ENCODE measurements at regions not wholly inside any gene's neighbourhood (a gene's known extent, or its start where the extent isn't known, plus 50 kb on each side); places are given as distances from the start of the nearest gene placed in this dataset.

DNA sequence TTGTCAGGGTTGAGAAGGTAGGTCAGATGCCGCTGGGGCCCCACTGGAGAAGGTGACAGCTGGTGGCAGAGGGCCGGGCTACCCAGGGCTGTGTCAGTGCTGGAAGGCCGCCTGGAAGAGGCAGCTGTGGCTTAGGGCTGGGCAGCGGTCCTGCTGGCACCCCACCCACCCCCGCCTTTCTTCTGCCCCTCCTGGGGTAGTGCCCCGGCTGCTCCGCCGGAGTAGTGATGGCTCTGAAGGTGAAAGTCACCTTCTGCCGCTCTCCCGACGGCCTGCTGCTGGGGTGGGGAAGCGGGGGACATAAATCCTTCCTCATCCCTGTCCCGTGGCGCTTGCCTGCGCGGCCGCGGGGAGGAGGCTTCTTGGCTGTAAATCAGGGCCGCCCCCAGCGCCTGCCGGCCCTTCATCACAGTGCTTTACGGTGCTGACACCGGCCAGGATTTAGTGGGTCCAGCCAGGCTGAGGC lies 332.2 kb downstream of the DYSF start:
- no peak for DNase-seq

DNA sequence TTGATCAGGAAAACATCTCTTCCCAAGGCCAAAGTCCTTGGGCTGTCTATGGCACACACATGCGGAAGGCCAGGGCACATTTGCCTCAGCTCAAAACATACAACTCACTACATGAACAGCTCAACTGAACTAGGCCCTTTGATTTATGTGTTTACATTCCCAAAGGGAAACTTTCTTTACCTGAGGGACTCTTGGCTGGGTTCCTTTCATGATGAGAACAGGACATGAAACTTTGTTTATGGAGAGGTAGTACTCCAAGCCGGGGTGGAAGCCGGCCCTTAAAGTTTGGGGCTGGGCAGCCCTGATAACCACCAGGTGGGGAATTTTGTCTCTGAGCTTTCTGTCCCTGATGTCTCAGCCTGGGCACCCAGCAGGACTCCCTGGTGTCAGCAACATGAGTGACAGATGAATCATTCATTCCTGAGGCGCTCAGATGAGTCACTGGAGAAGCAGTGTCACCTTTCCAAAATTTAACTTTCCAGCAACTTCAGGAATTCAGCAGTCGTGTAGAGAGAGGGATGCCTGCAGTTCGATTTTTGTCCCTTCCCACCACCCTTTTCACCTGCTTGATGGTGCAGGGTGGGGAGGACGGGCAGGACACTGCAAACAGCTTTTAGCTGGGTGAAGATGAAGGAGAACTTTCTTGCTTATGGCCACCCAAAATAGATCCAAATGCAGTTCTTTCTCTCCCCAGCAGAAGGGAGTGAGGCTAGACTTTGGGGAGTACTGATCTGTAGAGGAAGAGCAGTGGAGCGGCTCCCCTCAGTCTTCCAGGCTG lies 331.6 kb downstream of the DYSF start:
- no peak for DNase-seq

DNA sequence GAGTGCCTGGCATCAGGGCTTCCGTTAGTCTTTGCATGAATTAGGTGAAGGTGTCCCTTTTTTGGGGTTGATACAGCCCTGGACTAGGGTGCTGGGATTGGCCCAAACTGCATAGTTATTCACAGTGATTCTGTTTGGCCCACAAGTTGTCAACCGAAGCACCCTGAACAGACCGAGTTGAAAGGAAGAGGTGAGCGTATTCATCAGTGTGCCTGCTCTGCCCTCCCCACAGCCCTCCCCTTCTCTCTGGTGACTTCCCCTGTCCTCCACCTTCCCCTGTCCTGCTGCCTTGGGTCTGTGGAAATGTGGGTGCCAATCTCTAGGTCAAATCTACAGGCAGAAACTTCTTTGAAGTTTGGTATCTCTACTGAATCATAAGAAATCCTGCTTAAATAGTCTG lies 330.5 kb downstream of the DYSF start:
- DNase-seq: no peak

DNA sequence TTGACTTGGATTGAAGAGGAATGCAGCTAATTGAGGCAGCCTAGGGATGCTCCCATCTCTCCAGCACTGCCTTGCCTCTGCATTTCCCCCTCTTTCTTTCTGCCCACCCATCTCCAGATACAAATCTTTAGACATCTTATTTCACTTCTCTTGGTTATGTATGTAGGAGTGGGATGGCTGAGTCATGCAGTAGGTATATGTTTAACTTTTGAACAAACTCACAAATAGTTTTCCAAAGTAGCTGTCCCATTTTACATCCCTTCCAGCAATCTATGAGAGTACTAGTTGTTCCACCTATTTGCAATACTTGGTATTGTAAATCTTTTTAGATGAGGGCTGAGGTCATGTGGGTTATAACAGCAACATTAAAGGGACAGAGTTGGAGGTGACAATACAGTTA lies 329.9 kb downstream of the DYSF start:
- no peak for DNase-seq

DNA sequence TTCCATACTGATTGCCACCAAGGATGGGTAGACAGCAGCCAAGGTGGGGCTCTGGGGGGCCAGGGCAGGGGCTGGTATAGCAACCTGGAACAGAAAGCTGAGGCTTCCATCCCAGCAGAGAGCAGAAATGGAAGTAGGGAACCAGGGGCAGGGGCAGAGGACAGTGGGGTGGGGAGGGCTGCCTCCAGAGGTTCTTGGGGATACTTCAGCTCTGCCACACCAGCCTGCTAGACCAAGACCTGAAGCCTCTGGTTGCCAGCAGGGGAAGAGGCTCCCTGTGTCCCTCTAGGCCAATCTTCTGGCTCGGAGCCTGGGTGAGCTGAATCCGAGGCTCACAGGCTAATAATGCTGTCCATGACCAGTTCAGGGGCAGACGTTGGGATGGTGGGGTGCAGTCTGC lies 329.0 kb downstream of the DYSF start:
- DNase-seq: no peak

DNA sequence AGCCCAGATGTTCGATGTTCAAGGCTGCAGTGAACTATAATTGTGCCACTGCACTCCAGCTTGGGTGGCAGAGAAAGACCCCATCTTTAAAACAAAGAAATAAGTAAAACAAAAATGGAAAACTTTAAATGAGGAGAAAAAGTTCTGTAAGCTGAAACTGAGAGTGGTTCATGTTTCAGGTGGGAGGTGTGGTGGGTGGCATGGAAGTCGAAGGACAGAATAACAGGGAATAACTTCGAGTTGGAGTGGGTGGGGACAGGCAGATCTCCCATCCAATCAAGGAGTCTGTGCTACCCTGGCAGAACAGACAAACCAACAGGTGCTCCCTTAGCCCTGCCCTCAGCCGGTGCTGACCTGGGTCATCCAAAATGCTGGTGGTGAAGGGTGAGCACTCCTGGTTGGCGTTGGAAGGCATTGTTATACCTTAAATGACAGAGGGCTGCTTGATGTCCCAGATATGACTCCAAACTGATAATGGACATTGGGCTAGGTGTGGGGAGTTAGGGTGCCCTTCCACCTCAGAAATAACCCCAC lies 328.4 kb downstream of the DYSF start:
- no peak for DNase-seq

DNA sequence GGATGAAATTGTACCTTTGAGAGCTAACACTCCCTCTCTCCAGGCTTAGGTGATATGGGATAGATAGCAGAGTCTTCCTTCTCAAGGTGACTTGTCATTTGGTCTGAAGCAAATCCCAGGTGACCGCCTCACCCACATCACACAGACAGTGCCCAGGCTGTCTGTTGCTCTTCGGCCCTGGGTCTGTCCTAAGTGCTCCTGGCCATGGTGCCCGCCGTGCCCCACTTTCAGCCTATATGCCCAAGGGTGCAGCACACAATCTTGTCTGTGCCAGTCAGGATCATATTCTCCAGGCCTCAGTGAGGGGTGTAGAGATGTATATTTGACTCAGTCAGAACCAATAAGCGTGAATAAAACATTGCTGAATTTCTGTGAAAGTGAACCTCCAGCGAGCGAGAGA lies 326.8 kb downstream of the DYSF start:
- no peak for DNase-seq

DNA sequence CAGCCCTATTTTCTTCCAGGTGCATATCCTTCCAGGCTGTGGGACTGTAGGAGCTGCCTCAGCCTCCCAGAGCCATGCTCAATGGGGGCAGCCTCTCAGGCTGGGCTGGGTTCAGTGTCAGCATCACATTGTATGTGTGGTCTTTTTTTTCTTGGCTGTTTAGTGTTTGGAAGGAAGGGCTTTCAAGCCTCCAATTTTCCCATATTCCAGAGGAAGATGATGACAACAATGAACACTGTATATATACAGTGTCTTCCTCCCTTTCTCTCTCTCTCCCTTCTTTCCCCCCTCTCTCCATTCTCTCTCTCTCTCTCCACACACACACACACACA lies 326.4 kb downstream of the DYSF start:
- no peak for DNase-seq

DNA sequence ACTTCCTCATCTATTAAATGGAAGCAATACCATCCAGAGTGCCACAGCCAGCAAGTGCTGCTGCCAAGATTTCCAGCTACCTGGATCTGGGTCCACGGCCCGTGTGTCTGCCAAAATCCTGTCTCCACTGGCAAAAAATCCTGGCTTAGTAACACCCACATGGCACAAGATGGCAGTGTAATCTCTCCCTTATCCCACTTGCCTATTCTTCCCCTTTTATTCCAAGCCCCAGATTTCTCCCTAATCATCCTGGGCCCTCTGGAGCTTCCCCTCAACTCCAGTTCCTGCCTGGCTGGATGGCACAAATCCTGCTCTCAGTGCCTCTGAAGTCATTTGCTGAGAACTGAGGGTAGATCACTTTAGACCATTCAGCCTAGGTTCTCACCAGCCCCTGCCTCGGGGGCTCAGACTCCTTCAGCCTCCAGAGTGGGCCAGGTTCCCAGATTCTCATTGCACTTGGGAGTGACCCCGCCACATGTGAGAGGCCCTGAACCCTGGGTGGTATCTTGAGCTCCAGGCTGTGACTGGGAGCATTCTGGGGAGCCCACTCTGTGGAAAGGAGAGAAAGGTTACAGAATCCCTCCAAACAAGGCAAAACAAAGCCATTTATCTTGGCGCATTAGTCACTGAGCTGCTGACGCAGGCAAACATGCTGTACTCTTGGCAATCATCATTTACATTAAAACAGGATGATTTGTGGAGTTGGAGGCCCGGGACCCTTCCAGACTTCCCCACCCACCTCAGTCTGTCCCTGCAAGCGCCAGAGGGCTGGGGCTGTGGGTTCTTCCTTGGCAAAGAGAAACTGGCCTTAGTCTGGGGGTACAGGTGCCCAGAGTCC lies 325.8 kb downstream of the DYSF start:
- no peak for DNase-seq

DNA sequence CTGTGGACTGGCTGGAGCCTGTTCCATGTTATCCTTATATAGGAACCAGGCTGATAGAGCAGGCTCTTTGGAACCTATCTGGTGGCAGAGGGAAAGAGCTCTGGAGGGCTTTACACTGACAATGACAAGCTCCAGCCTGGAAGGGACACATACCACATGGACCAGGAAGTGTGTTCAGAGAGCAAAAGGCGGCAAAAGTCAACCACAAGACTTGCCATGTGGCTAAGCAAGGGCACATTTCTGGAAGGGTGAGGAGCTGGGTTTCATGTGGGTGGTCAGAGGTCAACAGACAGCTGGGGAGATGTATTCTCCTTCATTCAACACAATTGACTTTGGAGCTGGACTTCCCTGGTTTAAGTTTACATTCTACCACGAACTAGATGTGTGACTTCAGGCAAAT lies 325.2 kb downstream of the DYSF start:
- no peak for DNase-seq

DNA sequence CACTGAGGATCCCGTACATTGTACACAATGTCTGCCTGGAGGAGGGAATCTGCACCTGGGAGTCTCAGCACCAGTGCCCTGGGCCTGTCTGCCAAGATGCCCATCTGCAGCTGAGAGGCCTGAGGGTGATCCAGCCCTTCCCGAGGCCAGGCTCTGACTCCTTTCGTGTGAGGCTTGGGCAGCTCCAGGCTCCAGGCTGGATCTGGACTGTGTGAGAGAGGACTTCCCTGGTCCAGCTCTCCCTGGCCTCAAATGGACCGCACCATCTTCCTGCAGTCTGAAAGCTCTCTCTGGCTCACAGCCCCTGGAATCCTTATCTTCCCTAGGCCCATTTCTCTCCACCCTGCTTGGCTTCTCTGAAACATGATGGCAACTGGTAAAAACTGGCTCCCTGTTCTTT lies 324.6 kb downstream of the DYSF start:
- DNase-seq: no peak

DNA sequence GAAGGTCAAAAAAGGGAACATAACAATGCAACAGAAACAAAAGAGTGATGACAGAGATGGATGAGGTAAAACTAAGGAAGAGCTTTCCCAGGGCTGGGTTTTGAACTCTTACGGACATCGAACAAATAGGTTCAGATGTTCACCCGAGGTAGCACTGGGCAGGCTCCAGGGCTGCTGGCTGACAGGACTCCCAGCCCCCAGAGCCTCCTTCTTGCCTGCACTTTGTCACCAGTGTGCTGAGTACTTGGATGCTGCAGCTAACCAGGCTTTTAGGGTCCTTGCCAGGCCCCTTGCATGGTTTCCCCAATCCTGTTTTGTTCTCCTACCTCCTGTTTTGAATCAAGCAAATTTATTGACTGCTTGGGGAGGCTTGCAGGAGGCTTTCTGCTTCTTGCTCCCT lies 322.9 kb downstream of the DYSF start:
- no peak for DNase-seq

DNA sequence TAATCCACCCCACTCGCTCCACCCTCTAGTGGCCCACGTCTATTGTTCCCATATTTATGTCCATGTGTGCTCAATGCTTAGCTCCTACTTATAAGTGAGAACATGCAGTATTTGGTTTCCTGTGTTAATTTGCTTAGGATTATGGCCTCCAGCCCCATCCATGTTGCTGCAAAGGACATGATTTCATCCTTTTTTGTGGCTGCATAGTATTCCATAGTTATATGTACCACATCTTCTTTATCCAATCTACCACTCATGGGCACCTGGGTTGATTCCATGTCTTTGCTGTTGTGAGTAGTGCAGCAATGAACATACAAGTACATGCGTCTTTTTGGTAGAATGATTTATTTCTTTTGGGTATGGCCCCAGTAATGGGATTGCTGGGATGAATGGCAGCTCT lies 319.9 kb downstream of the DYSF start:
- no peak for DNase-seq

DNA sequence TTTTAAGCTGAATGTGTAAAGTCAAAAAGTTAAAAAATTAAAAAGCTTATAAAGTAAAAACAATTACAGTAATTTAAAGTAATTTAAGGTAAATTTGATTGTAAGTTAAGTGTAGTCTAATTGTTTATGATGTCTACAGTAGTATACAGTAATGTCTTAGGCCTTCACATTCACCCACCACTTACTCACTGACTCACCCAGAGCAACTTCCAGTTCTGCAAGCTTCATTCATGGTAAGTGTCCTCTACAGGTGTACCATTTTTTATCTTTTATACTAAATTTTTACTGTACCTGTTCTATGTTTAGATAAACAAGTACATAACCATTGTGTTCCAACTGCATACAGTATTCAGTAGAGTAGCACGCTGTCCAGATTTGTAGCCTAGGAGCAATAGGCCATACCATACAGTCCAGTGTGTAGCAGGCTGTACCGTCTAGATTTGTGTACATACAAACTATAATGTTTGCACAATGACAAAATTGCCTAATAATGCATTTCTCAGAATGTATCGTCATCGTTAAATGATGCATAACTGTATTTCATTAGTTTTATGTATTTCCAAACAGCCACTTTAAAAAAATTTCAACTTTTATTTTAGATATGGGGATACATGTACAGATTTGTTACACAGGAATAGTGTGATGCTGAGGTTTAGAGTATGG lies 319.3 kb downstream of the DYSF start:
- DNase-seq: no peak

DNA sequence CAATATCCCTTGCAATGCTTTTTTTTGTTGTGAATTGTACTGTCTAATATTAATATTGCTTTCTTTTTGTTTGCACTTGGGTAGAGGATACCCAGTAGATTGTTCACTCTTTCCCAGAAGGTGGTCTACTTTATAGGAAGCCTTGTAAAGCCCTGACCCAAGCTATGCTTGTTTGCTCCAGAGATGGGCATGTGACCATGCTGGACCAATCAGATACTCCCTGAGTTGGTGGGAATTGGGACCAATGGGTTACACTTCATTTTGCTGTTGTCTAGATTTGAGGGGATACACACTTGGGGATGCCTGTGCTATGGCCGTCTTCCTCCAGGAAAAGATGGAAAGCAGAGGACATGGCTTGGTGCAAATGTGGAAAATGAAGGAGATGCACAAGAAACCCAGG lies 314.3 kb downstream of the DYSF start:
- no peak for DNase-seq

DNA sequence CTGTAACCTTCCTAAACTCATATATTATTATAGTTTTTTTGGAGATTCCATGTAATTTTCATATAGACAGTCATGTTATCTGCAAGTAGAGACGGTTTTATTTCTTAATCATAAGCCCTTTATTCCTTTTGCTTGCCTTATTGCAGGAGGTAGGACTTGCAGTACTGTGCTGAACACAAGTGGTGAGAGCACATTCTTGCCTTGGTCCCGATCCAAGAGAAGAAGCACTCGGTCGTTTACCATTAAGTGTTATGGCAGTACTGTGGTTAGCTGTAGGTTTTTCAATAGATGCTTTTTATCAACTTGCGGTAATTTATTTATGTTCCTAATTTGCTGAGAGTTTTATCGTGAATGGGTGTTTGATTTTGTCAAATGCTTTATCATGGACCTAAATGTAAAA lies 305.7 kb downstream of the DYSF start:
- DNase-seq: no peak

DNA sequence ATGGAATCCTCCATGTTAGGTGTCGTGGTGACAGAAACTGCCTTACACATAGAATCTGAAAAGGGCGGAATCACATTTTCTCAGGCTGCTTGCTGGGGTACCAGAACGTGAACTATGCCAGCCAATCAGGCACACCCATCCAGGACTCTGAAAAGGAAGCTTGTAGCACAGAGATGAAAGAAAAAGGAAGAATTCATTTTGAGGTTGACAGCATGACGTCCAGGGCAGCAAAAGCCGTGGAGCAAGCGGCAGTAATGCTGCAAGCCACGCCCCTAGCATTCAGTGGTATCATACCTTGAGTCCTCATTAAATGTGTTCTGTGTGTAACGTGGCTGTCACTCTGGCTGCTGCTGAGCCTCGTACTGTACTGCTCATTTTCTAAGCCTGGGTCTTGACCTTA lies 304.0 kb downstream of the DYSF start:
- DNase-seq: no peak

DNA sequence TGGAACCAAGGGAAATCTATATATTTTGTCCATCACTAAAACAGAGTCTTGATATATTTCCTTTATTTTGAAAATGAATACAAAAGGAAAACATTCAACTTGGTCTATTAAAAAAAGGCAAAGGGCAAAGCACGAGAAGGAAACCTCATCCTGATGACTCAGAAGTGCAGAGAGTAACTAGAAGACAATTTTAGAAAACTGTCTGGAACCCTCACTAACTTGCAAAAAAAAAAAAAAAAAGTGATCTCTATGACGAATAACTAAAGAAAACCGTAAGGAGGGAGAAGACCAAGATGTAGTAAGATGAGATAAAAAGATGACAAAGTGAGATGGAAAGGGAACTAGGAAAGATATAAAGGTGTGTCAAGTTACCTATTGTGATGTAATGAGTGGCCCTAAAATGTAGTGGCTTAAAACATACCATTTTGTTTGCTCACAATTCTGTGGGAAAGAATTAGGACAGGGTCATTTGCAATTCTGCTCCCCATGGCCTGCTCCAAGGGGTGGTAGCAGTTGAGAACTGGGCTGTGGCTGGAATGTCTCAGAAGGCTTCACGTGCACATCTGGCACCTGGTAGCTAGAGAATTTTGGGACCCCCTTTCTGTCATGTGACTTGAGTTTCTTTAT lies 303.0 kb downstream of the DYSF start:
- no peak for DNase-seq

DNA sequence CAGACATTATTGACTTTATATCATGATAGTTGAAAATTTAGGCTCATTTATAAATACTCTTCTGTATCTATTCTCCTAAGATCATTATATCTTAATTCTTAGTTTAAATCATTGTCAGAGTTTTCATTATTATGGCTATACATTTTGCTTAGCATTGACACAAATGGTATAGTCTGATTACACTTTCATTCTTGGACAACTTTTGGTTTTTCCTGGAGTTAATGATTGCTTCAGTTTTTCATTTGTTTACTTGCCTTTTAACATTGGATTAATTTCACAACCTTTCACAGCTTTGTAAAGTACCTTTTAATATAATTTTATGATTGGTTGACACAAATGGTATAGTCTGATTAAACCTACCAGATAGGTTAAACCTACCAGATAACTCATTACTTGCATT lies 298.2 kb downstream of the DYSF start:
- no peak for DNase-seq

DNA sequence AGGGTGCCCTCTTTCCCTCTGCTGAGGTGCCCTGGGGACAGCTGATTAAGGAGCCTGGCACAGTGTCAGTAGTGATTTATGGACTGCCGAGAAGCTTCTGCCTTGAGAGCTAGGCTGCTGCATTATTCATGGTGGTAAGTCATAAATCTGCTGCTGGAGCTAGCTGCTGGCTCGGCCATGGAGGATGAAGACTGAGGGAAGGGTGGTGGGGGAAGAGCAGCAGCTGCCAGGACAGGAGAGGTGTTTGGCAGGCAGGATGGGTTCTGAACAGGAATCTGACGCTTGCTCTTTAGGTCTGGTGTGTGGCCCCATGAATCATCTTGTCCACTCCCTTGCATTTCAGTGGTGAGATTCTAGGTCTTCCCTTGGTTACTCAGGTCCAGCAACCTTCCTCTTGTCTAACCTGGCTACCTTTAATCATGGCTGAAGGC lies 296.3 kb downstream of the DYSF start:
- peak; percentile 44 for DNase-seq

DNA sequence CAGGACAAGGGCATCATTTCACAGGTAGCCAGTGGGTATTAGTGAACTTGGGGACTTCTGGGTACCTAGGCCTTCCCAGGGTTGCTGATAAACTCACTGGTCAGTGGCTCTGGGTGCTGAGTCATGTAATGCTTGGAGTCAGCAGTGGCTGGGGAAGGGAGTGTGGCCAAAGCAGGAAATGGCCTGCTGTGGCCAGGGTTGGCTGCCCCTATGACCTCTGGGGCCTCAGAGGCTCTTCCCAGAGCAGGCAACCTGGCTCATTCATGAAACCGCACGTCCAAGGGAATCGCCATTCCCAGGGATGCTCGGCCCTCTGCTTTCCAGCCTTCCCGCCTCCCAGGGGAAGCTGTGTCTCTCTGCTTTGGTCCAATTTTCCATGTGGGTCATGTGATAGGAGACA lies 294.9 kb downstream of the DYSF start:
- DNase-seq: no peak

DNA sequence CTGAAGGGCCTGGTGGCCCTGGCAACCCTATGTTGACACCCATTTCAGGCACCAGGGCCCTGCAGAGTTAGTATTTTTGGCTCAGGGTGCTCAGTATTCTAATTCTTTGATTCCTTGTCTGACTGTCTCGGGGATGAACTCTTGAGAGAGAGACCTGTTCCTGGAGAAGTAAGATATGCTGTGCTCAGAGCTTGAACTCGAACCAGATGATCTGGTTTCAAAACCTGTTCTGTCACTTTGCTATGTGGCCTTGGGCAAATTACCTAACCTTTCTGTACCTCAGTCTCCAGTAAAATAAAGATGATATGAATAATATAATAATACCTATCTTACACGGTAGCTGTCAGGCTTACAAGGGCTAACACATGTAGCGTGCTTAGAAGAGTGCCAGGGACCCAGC lies 294.2 kb downstream of the DYSF start:
- DNase-seq: no peak

DNA sequence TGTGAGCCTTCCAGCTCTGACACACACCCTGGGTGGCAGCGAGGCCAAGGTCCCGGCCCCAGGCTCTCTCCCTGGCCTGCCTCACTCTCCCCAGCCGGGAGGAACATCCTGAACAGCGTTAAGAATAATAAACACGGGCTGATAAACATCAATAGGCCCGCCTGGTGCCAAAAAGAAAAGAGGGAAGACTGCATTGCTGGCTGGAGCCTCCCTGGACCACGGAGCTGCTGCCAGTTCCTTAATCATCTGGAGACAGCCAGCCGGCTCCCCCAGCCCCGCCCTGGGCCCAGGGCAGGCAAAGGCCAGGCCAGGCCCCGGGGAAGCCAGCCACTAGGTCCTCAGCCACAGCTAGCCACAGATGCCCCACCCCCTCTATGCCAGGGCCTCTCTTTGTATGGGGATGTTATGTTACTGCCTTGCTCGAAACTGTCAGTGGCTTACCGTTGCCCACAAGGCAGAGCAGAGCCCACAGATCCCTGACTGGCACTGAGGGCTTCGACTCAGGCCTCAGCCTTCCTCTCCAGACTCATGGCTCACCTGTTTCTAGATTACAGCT lies 293.7 kb downstream of the DYSF start:
- no peak for DNase-seq
